A673 (cell line): ENCODE measurements at regions not wholly inside any gene's neighbourhood (a gene's known extent, or its start where the extent isn't known, plus 50 kb on each side); places are given as distances from the start of the nearest gene placed in this dataset.

Experiments used
- CTCF ChIP-seq: fragments of 300-800, 200-600 bp; sonication (generic); conservative IDR thresholded peaks from 2 replicates; pipeline ENCODE4 v1.5.1; 2017; ENCODE audit warnings: low read depth, mild to moderate bottlenecking, antibody characterized with exemption, low read length, moderate library complexity, mixed read lengths
- EZH2 ChIP-seq: fragments of 200-600 bp; sonication (generic); IDR thresholded peaks from 2 replicates; pipeline ENCODE4 v1.6.1; 2017; ENCODE audit warnings: borderline replicate concordance, low read depth, mild to moderate bottlenecking, mixed read lengths, antibody characterized with exemption, low read length; ENCODE audit not compliant: poor library complexity, severe bottlenecking

GRCh38 chr1:188397521-188397920 lies 1568.8 kb downstream of the PLA2G4A start:
- no peak for TF ChIP-seq CTCF
- no peak for TF ChIP-seq EZH2
